Endothelial cell of umbilical vein (primary cell): ENCODE measurements at regions not wholly inside any gene's neighbourhood (a gene's known extent, or its start where the extent isn't known, plus 50 kb on each side); places are given as distances from the start of the nearest gene placed in this dataset.

Experiments used
- BruUV-seq: library from RNA; stranded (reverse); fragments of 400-500 nt; replicated peaks from 2 replicates; lab custom pipeline; 2021; lab: Mats Ljungman, UMichigan
- CTCF ChIA-PET: fragments of 300-600, 350-600 bp; sonication (Branson Sonifier 250); formaldehyde crosslinking; loops from one replicate; lab custom pipeline; 2021; ENCODE audit warnings: antibody characterized with exemption, inconsistent platforms; lab: Charles Lee
- POLR2A ChIA-PET: fragments of 300-600, 350-600 bp; sonication (Branson Sonifier 250); formaldehyde crosslinking; loops from one replicate; lab custom pipeline; 2021; ENCODE audit warnings: antibody characterized with exemption, inconsistent platforms; lab: Charles Lee
- DNase-seq: peaks from one replicate; pipeline ENCODE4 v3.0.0-alpha.2; 2011; ENCODE audit warnings: low read depth, low spot score
- FAIRE-seq: peaks from 2 replicates; lab custom pipeline; 2011; peaks lifted over from hg19 to GRCh38; lab: Jason Lieb, UNC
- H2AFZ ChIP-seq: 2 replicates; pipeline ENCODE4 v1.6.0; 2012; ENCODE audit warnings: low read depth, low read length, control low read depth, inconsistent platforms
- H3K27ac ChIP-seq: 2 replicates; pipeline ENCODE4 v1.5.1; 2011; ENCODE audit warnings: low read depth, mild to moderate bottlenecking, control low read depth, low read length, moderate library complexity; ENCODE audit not compliant: insufficient read depth
- H3K27me3 ChIP-seq, 2 experiments: 2 replicates each; pipeline versions ENCODE4 v1.6.0 to v1.6.1; 2011; ENCODE audit warnings: low read length in 2 of 2, mixed read lengths in 1 of 2; ENCODE audit not compliant: control insufficient read depth in 2 of 2, insufficient read depth in 2 of 2
- H3K36me3 ChIP-seq, 2 experiments: 2 replicates in 1 of 2; 3 replicates in 1 of 2; pipeline ENCODE4 v1.5.1; 2011; ENCODE audit warnings: low read length in 2 of 2, mild to moderate bottlenecking in 1 of 2, moderate library complexity in 1 of 2; ENCODE audit not compliant: control insufficient read depth in 2 of 2, insufficient read depth in 2 of 2; ENCODE audit errors: extremely low read depth in 1 of 2
- H3K4me1 ChIP-seq: 3 replicates; pipeline ENCODE4 v1.5.1; 2011; ENCODE audit warnings: mild to moderate bottlenecking, low read length; ENCODE audit not compliant: control insufficient read depth, insufficient read depth; ENCODE audit errors: extremely low read depth
- H3K4me2 ChIP-seq: 2 replicates; pipeline ENCODE4 v1.6.1; 2011; ENCODE audit warnings: low read length, control low read depth, mixed read lengths; ENCODE audit not compliant: insufficient read depth
- H3K4me3 ChIP-seq, 3 experiments: fragments of 200-600 bp in 1 of 3; sonication (generic), shearing (Covaris generic) in 1 of 3; replicated peaks in 1 of 3; 2 replicates each; pipeline ENCODE4 v1.5.1; 2011 to 2016; ENCODE audit warnings: control low read depth in 3 of 3, low read length in 3 of 3, mild to moderate bottlenecking in 2 of 3, inconsistent platforms in 1 of 3, low read depth in 1 of 3, moderate library complexity in 1 of 3; ENCODE audit not compliant: insufficient read depth in 1 of 3
- H3K79me2 ChIP-seq: 2 replicates; pipeline ENCODE4 v1.6.0; 2012; ENCODE audit warnings: low read length, inconsistent platforms; ENCODE audit not compliant: control insufficient read depth, insufficient read depth
- H3K9ac ChIP-seq: replicated peaks from 2 replicates; pipeline ENCODE3; 2011; ENCODE audit warnings: low read length, control low read depth; ENCODE audit not compliant: insufficient read depth; ENCODE audit errors: extremely low read depth
- H3K9me1 ChIP-seq: replicated peaks from 3 replicates; pipeline ENCODE4 v1.6.0; 2011; ENCODE audit warnings: mild to moderate bottlenecking, low read length; ENCODE audit not compliant: control insufficient read depth, insufficient read depth; ENCODE audit errors: extremely low read depth
- H3K9me3 ChIP-seq: replicated peaks from 2 replicates; pipeline ENCODE4 v1.5.1; 2012; ENCODE audit warnings: low read length, inconsistent platforms; ENCODE audit not compliant: control insufficient read depth, insufficient read depth
- H4K20me1 ChIP-seq: replicated peaks from 2 replicates; pipeline ENCODE3; 2011; ENCODE audit warnings: mild to moderate bottlenecking, low read length; ENCODE audit not compliant: control insufficient read depth, insufficient read depth; ENCODE audit errors: extremely low read depth
- EZH2 ChIP-seq: IDR thresholded peaks from 2 replicates; pipeline ENCODE4 v1.6.1; 2012; ENCODE audit warnings: borderline replicate concordance, low read depth, mild to moderate bottlenecking, moderate library complexity, low read length, inconsistent platforms; ENCODE audit not compliant: severe bottlenecking
- FOS ChIP-seq: IDR thresholded peaks from 2 replicates; pipeline ENCODE4 v1.6.1; 2011; ENCODE audit warnings: mild to moderate bottlenecking, low read length, moderate library complexity, borderline replicate concordance; ENCODE audit not compliant: insufficient read depth
- GATA2 ChIP-seq: IDR thresholded peaks from 2 replicates; pipeline ENCODE4 v1.7.0; 2011; ENCODE audit warnings: low read depth, mild to moderate bottlenecking, moderate library complexity, mixed read lengths, low read length; ENCODE audit not compliant: insufficient read length, insufficient read depth
- MAX ChIP-seq: IDR thresholded peaks from 2 replicates; pipeline ENCODE4 v1.6.1; 2011; ENCODE audit not compliant: insufficient read depth, insufficient read length
- MYC ChIP-seq: IDR thresholded peaks from one replicate; pipeline ENCODE4 v1.6.1; 2011; ENCODE audit warnings: mild to moderate bottlenecking, low read depth, low read length
- POLR2A ChIP-seq: IDR thresholded peaks from 2 replicates; pipeline ENCODE4 v1.6.1; 2012; ENCODE audit warnings: low read depth, mild to moderate bottlenecking, control low read depth, low read length
- POLR2AphosphoS5 ChIP-seq: IDR thresholded peaks from 2 replicates; pipeline ENCODE4 v1.6.1; 2012; ENCODE audit warnings: low read depth, mild to moderate bottlenecking, control low read depth, low read length, moderate library complexity; ENCODE audit not compliant: insufficient read depth
- dilution Hi-C: fragments of 300-500 bp; cut with MboI; formaldehyde crosslinking; loops from one replicate; pipeline ENCODE4 v1.15.0; 2019; ENCODE audit warnings: low sequenced_read_pairs; ENCODE audit not compliant: extremely low pct_ligation_motif_present
- intact Hi-C: fragments of 100-400 bp; cut with micrococcal nuclease; formaldehyde crosslinking; loops from one replicate; pipeline ENCODE4 v1.10.0; 2022
- TF ChIP-seq, protein P1 (sequence below), 2 donors: IDR thresholded peaks; 1 replicate in 1 of 2; 2 replicates in 1 of 2; pipeline ENCODE4 v1.5.1; 2011; ENCODE audit warnings: low read length in 2 of 2, mild to moderate bottlenecking in 2 of 2, moderate library complexity in 2 of 2, control low read depth in 1 of 2, inconsistent platforms in 1 of 2, low read depth in 1 of 2; ENCODE audit not compliant: insufficient read depth in 1 of 2; ENCODE audit errors: extremely low read depth in 1 of 2

GRCh38 chr1:221805121-221805520 lies 63.2 kb upstream of the DUSP10 start:
- Histone ChIP-seq H3K4me2 (no peak overlapping the region), H3K27me3 (no peaks in the 10 kb centered on the region), H3K4me1 (peaks cover 11% of the 10 kb centered on the region), H3K27ac (no peak overlapping the region), H3K9ac (no peak overlapping the region), H3K79me2 (no peaks in the 10 kb centered on the region), H2AFZ (no peak overlapping the region), H3K9me1 (no peaks in the 10 kb centered on the region), H4K20me1 (no peaks in the 10 kb centered on the region), H3K36me3 (no peaks in the 10 kb centered on the region), H3K4me3 (no peak overlapping the region), H3K9me3 (no peaks in the 10 kb centered on the region)
- no peak for DNase-seq
- ChIA-PET POLR2A (no interaction called here), CTCF (no interaction called here)
- dilution Hi-C loops (no loop called here), intact Hi-C loops (no loop called here)
- BruUV-seq: no TSS peak
- TF ChIP-seq FOS (no peak), GATA2 (no peak), POLR2A (no peak), POLR2AphosphoS5 (no peak), MAX (no peak), MYC (no peak), EZH2 (no peak)
- TF ChIP-seq, protein P1, sequence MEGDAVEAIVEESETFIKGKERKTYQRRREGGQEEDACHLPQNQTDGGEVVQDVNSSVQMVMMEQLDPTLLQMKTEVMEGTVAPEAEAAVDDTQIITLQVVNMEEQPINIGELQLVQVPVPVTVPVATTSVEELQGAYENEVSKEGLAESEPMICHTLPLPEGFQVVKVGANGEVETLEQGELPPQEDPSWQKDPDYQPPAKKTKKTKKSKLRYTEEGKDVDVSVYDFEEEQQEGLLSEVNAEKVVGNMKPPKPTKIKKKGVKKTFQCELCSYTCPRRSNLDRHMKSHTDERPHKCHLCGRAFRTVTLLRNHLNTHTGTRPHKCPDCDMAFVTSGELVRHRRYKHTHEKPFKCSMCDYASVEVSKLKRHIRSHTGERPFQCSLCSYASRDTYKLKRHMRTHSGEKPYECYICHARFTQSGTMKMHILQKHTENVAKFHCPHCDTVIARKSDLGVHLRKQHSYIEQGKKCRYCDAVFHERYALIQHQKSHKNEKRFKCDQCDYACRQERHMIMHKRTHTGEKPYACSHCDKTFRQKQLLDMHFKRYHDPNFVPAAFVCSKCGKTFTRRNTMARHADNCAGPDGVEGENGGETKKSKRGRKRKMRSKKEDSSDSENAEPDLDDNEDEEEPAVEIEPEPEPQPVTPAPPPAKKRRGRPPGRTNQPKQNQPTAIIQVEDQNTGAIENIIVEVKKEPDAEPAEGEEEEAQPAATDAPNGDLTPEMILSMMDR (IDR thresholded peaks at IDR 0.05; ENCODE audit: extremely low read depth in 1 of 2, insufficient read depth in 1 of 2, low read depth in 1 of 2, low read length in 2 of 2): no peak
- no peak for FAIRE-seq
